Astrocyte (in vitro differentiated cells and primary cell): ENCODE measurements at regions not wholly inside any gene's neighbourhood (a gene's known extent, or its start where the extent isn't known, plus 50 kb on each side); places are given as distances from the start of the nearest gene placed in this dataset.

ENCODE experiments used
- DNase-seq: peaks from one replicate; pipeline ENCODE4 v3.0.0-alpha.2; 2010; ENCODE audit warnings: low read depth
- FAIRE-seq: peaks from 2 replicates; lab custom pipeline; 2011; peaks lifted over from hg19 to GRCh38; lab: Jason Lieb, UNC
- H2AFZ ChIP-seq: 2 replicates; pipeline ENCODE4 v1.6.0; 2012; ENCODE audit warnings: low read depth, low read length, inconsistent platforms
- H3K27ac ChIP-seq: 2 replicates; pipeline ENCODE4 v1.5.1; 2011; ENCODE audit warnings: low read depth, low read length, inconsistent platforms
- H3K27me3 ChIP-seq: 2 replicates; pipeline ENCODE4 v1.6.0; 2011; ENCODE audit warnings: low read length, inconsistent platforms; ENCODE audit not compliant: insufficient read depth
- H3K36me3 ChIP-seq: 2 replicates; pipeline ENCODE4 v1.5.1; 2011; ENCODE audit warnings: low read length, inconsistent platforms; ENCODE audit not compliant: insufficient read depth
- H3K4me1 ChIP-seq: 2 replicates; pipeline ENCODE4 v1.5.1; 2011; ENCODE audit warnings: low read length, inconsistent platforms; ENCODE audit not compliant: insufficient read depth
- H3K4me2 ChIP-seq: 2 replicates; pipeline ENCODE4 v1.6.0; 2012; ENCODE audit warnings: low read length, inconsistent platforms
- H3K4me3 ChIP-seq: 2 replicates; pipeline ENCODE4 v1.5.1; 2011; ENCODE audit warnings: low read depth, mild to moderate bottlenecking, low read length, inconsistent platforms; ENCODE audit not compliant: insufficient read depth
- H3K79me2 ChIP-seq: 2 replicates; pipeline ENCODE4 v1.6.0; 2012; ENCODE audit warnings: mild to moderate bottlenecking, low read length, inconsistent platforms; ENCODE audit not compliant: insufficient read depth
- H3K9ac ChIP-seq: 2 replicates; pipeline ENCODE4 v1.6.0; 2012; ENCODE audit warnings: mild to moderate bottlenecking, low read length, inconsistent platforms
- H3K9me3 ChIP-seq: 2 replicates; pipeline ENCODE4 v1.5.1; 2012; ENCODE audit warnings: low read depth, mild to moderate bottlenecking, low read length, inconsistent platforms; ENCODE audit not compliant: insufficient read depth
- H4K20me1 ChIP-seq: 2 replicates; pipeline ENCODE4 v1.6.0; 2012; ENCODE audit warnings: low read length, inconsistent platforms; ENCODE audit not compliant: insufficient read depth
- H3K27ac Mint-ChIP-seq: one replicate; pipeline ENCODE4 v1.8.0; 2021; ENCODE audit warnings: mild to moderate bottlenecking, mixed read lengths; ENCODE audit not compliant: unreplicated experiment
- H3K27me3 Mint-ChIP-seq: one replicate; pipeline ENCODE4 v1.8.0; 2021; ENCODE audit warnings: low read depth, mixed read lengths; ENCODE audit not compliant: unreplicated experiment
- H3K36me3 Mint-ChIP-seq: one replicate; pipeline ENCODE4 v1.8.0; 2021; ENCODE audit warnings: low read depth, mixed read lengths; ENCODE audit not compliant: unreplicated experiment
- H3K4me1 Mint-ChIP-seq: one replicate; pipeline ENCODE4 v1.8.0; 2021; ENCODE audit warnings: low read depth, mixed read lengths; ENCODE audit not compliant: unreplicated experiment
- H3K4me3 Mint-ChIP-seq: one replicate; pipeline ENCODE4 v1.8.0; 2021; ENCODE audit warnings: mild to moderate bottlenecking, moderate library complexity, mixed read lengths; ENCODE audit not compliant: unreplicated experiment
- H3K9me3 Mint-ChIP-seq: one replicate; pipeline ENCODE4 v1.8.0; 2021; ENCODE audit warnings: mild to moderate bottlenecking, mixed read lengths; ENCODE audit not compliant: unreplicated experiment
- CTCF ChIP-seq: IDR thresholded peaks from 2 replicates; pipeline ENCODE4 v1.5.1; 2011; ENCODE audit warnings: low read depth, mild to moderate bottlenecking, inconsistent platforms, low read length, moderate library complexity; ENCODE audit not compliant: insufficient read depth
- EZH2 ChIP-seq: IDR thresholded peaks from 2 replicates; pipeline ENCODE4 v1.6.1; 2012; ENCODE audit warnings: mild to moderate bottlenecking, low read length, inconsistent platforms; ENCODE audit not compliant: insufficient read depth

- TF ChIP-seq EZH2: no peak
- TF ChIP-seq CTCF: no peak
- Histone ChIP-seq H3K4me2 (no peak overlapping the region), H2AFZ (no peak overlapping the region), H3K27ac (no peak overlapping the region), H3K9ac (no peak overlapping the region), H3K4me1 (no peaks in the 10 kb centered on the region), H3K36me3 (no peaks in the 10 kb centered on the region), H3K4me3 (no peak overlapping the region), H3K9me3 (no peaks in the 10 kb centered on the region), H3K27me3 (no peaks in the 10 kb centered on the region), H3K79me2 (no peaks in the 10 kb centered on the region), H4K20me1 (no peaks in the 10 kb centered on the region)
- Mint-ChIP-seq H3K27me3 (peaks cover 45% of the 10 kb centered on the region), H3K4me1 (no peaks in the 10 kb centered on the region), H3K27ac (no peak overlapping the region), H3K36me3 (no peaks in the 10 kb centered on the region), H3K9me3 (peaks cover 8% of the 10 kb centered on the region), H3K4me3 (no peak overlapping the region)
- no peak for DNase-seq
- FAIRE-seq: no peak
Measured at GRCh38 chr12:131353826-131354225, 357.1 kb upstream of the SFSWAP start.

DNA sequence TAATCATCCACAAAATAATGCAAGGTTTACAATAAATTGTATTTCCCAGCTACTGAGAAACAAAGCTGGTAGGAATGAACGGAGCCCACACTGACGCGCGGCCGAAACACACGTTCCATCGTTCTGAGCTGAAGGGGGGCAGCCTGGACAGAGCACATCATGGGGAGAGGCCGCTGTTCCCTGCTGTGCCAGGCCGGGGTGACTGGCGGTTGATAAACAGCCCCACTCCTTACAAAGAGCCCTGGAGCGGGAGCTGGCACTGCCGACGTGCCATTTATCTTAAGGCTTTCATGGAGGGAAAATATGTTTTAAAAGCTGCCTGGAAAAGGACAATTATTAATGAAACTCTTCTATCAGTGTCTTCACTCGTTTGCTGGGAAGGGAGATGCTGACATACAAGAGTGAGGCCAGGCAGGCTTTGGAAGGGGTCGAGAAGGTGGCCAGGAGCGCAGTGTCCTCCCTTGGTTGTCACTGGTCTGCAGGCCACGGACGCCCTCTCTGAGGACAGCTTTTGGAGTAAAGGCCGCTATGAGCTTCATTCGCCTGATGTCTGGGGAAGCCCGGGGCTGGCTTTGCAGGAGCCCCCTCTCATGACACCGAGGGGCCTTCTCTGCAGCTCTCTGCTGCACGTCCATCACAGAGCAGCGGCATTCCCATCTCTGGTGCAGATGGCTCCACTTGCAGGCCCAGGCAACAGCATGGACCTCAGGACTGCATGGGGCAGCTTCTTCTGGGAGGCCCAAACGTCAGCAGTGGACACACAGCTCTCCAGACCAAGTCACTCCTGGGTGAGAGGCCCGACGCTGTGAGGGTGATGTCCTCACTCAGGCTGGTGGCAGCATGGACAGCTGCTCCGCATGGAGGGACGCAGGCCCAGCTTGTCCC, 355.3 kb upstream of the SFSWAP start:
- no peak overlapping the region for H3K9ac ChIP-seq
- H3K4me3 ChIP-seq: no peak overlapping the region
- H3K79me2 ChIP-seq: no peaks in the 10 kb centered on the region
- H3K36me3 Mint-ChIP-seq: no peaks in the 10 kb centered on the region
- H3K4me2 ChIP-seq: no peak overlapping the region
- no peak overlapping the region for H3K4me3 Mint-ChIP-seq
- no peaks in the 10 kb centered on the region for H3K4me1 ChIP-seq
- H3K4me1 Mint-ChIP-seq: no peaks in the 10 kb centered on the region
- no peak overlapping the region for H3K27ac Mint-ChIP-seq
- H3K36me3 ChIP-seq: no peaks in the 10 kb centered on the region
- H2AFZ ChIP-seq: no peak overlapping the region
- no peak for FAIRE-seq
- TF ChIP-seq EZH2: no peak
- H3K27ac ChIP-seq: no peak overlapping the region
- DNase-seq: no peak
- peaks cover 32% of the 10 kb centered on the region for H3K27me3 Mint-ChIP-seq
- no peaks in the 10 kb centered on the region for H3K9me3 ChIP-seq
- H4K20me1 ChIP-seq: no peaks in the 10 kb centered on the region
- H3K9me3 Mint-ChIP-seq: peaks cover 8% of the 10 kb centered on the region
- no peaks in the 10 kb centered on the region for H3K27me3 ChIP-seq

- no peak for DNase-seq
- H3K4me1 ChIP-seq: no peaks in the 10 kb centered on the region
- no peak for FAIRE-seq
Measured at GRCh38 chr12:131356485-131357184, 354.3 kb upstream of the SFSWAP start.

More at GRCh38 chr12:131356485-131357184, 354.3 kb upstream of the SFSWAP start:
- Histone ChIP-seq H3K9me3 (no peaks in the 10 kb centered on the region), H3K36me3 (no peaks in the 10 kb centered on the region), H2AFZ (no peak overlapping the region), H3K9ac (no peak overlapping the region), H3K27ac (no peak overlapping the region), H3K4me2 (no peak overlapping the region), H3K27me3 (no peaks in the 10 kb centered on the region), H3K4me3 (no peak overlapping the region), H3K79me2 (no peaks in the 10 kb centered on the region), H4K20me1 (no peaks in the 10 kb centered on the region)
- H3K27me3 Mint-ChIP-seq: peaks cover 37% of the 10 kb centered on the region
- TF ChIP-seq EZH2: no peak
- TF ChIP-seq CTCF: no peak
- H3K27ac Mint-ChIP-seq: no peak overlapping the region
- no peaks in the 10 kb centered on the region for H3K4me1 Mint-ChIP-seq
- H3K9me3 Mint-ChIP-seq: peaks cover 6% of the 10 kb centered on the region
- no peaks in the 10 kb centered on the region for H3K36me3 Mint-ChIP-seq
- no peak overlapping the region for H3K4me3 Mint-ChIP-seq
